ENCODE measurements at regions not wholly inside any gene's neighbourhood (a gene's known extent, or its start where the extent isn't known, plus 50 kb on each side); places are given as distances from the start of the nearest gene placed in this dataset.
"Not testable (repeated sequence)": the region's sequence is repeated elsewhere in the genome, so short reads cannot be mapped to it uniquely, and the experiment has no call there.

- H3K36me3 ChIP-seq (ENCODE audit: control insufficient read depth, insufficient read depth, low read length, severe bottlenecking): no peaks in the 10 kb centered on the region
- H3K27me3 ChIP-seq (replicated peaks; ENCODE audit: control insufficient read depth, insufficient read depth, low read length): no peaks in the 10 kb centered on the region
- peak overlapping the region; percentile 57 for H3K9ac ChIP-seq (ENCODE audit: low read length)
- H3K4me3 ChIP-seq (ENCODE audit: low read length): no peak overlapping the region
- no peaks in the 10 kb centered on the region for H3K9me3 ChIP-seq (ENCODE audit: control insufficient read depth, low read length)
- no peak for DNase-seq (ENCODE audit: low read depth)
- H3K4me1 ChIP-seq (ENCODE audit: control insufficient read depth, insufficient read depth, low read length): peaks cover 25% of the 10 kb centered on the region
Measured at GRCh38 chr22:46033256-46034200, 56.6 kb upstream of the WNT7B start.

- not testable (repeated sequence) for H3K27me3 ChIP-seq (replicated peaks; ENCODE audit: control insufficient read depth, insufficient read depth, low read length); H3K4me3 ChIP-seq (ENCODE audit: low read length); DNase-seq (ENCODE audit: low read depth)
Measured at GRCh38 chr22:46034480-46034879, 57.5 kb upstream of the WNT7B start.

GRCh38 chr22:46035380-46035741, 58.4 kb upstream of the WNT7B start:
- no peaks in the 10 kb centered on the region for H3K27me3 ChIP-seq (replicated peaks; ENCODE audit: control insufficient read depth, insufficient read depth, low read length)
- H3K4me3 ChIP-seq (ENCODE audit: low read length): peak overlapping the region; percentile 86
- no peaks in the 10 kb centered on the region for H3K9me3 ChIP-seq (ENCODE audit: control insufficient read depth, low read length)
- no peaks in the 10 kb centered on the region for H3K36me3 ChIP-seq (ENCODE audit: control insufficient read depth, insufficient read depth, low read length, severe bottlenecking)
- no peak for DNase-seq (ENCODE audit: low read depth)
- H3K9ac ChIP-seq (ENCODE audit: low read length): peak overlapping the region; percentile 92
- H3K4me1 ChIP-seq (ENCODE audit: control insufficient read depth, insufficient read depth, low read length): peaks cover 36% of the 10 kb centered on the region

More at GRCh38 chr22:46034480-46034879, 57.5 kb upstream of the WNT7B start:
- Histone ChIP-seq H3K4me1 (ENCODE audit: control insufficient read depth, insufficient read depth, low read length) (peaks cover 33% of the 10 kb centered on the region), H3K9ac (ENCODE audit: low read length) (peak overlapping the region; percentile 92)
- not testable (repeated sequence) for H3K9me3 ChIP-seq (ENCODE audit: control insufficient read depth, low read length); H3K36me3 ChIP-seq (ENCODE audit: control insufficient read depth, insufficient read depth, low read length, severe bottlenecking)

- peak; percentile 100 for DNase-seq (ENCODE audit: low read depth)
- Histone ChIP-seq H3K9ac (ENCODE audit: low read length) (peak overlapping the region; percentile 91), H3K27me3 (replicated peaks; ENCODE audit: control insufficient read depth, insufficient read depth, low read length) (no peaks in the 10 kb centered on the region), H3K9me3 (ENCODE audit: control insufficient read depth, low read length) (no peaks in the 10 kb centered on the region), H3K36me3 (ENCODE audit: control insufficient read depth, insufficient read depth, low read length, severe bottlenecking) (no peaks in the 10 kb centered on the region), H3K4me3 (ENCODE audit: low read length) (peak overlapping the region; percentile 91), H3K4me1 (ENCODE audit: control insufficient read depth, insufficient read depth, low read length) (peaks cover 36% of the 10 kb centered on the region)
Measured at GRCh38 chr22:46035742-46036557, 59.0 kb upstream of the WNT7B start.

GRCh38 chr22:46036558-46037408, 59.8 kb upstream of the WNT7B start:
- Histone ChIP-seq H3K4me1 (ENCODE audit: control insufficient read depth, insufficient read depth, low read length) (peaks cover 40% of the 10 kb centered on the region), H3K27me3 (replicated peaks; ENCODE audit: control insufficient read depth, insufficient read depth, low read length) (no peaks in the 10 kb centered on the region), H3K4me3 (ENCODE audit: low read length) (peak overlapping the region; percentile 91), H3K9me3 (ENCODE audit: control insufficient read depth, low read length) (no peaks in the 10 kb centered on the region), H3K36me3 (ENCODE audit: control insufficient read depth, insufficient read depth, low read length, severe bottlenecking) (no peaks in the 10 kb centered on the region), H3K9ac (ENCODE audit: low read length) (peak overlapping the region; percentile 91)
- DNase-seq (ENCODE audit: low read depth): no peak

- Histone ChIP-seq H3K9me3 (ENCODE audit: control insufficient read depth, low read length) (no peaks in the 10 kb centered on the region), H3K4me1 (ENCODE audit: control insufficient read depth, insufficient read depth, low read length) (peaks cover 52% of the 10 kb centered on the region), H3K27me3 (replicated peaks; ENCODE audit: control insufficient read depth, insufficient read depth, low read length) (no peaks in the 10 kb centered on the region), H3K4me3 (ENCODE audit: low read length) (no peak overlapping the region), H3K36me3 (ENCODE audit: control insufficient read depth, insufficient read depth, low read length, severe bottlenecking) (no peaks in the 10 kb centered on the region), H3K9ac (ENCODE audit: low read length) (peak overlapping the region; percentile 62)
- DNase-seq (ENCODE audit: low read depth): no peak
Measured at GRCh38 chr22:46038174-46038487, 61.2 kb upstream of the WNT7B start.

GRCh38 chr22:46038516-46039430, 61.8 kb upstream of the WNT7B start:
- H3K4me1 ChIP-seq (ENCODE audit: control insufficient read depth, insufficient read depth, low read length): peaks cover 53% of the 10 kb centered on the region
- DNase-seq (ENCODE audit: low read depth): no peak
- no peaks in the 10 kb centered on the region for H3K9me3 ChIP-seq (ENCODE audit: control insufficient read depth, low read length)
- no peaks in the 10 kb centered on the region for H3K36me3 ChIP-seq (ENCODE audit: control insufficient read depth, insufficient read depth, low read length, severe bottlenecking)
- H3K4me3 ChIP-seq (ENCODE audit: low read length): no peak overlapping the region
- peak overlapping the region; percentile 62 for H3K9ac ChIP-seq (ENCODE audit: low read length)
- H3K27me3 ChIP-seq (replicated peaks; ENCODE audit: control insufficient read depth, insufficient read depth, low read length): no peaks in the 10 kb centered on the region

GRCh38 chr22:46039535-46039934, 62.6 kb upstream of the WNT7B start:
- Histone ChIP-seq H3K4me3 (ENCODE audit: low read length) (no peak overlapping the region), H3K36me3 (ENCODE audit: control insufficient read depth, insufficient read depth, low read length, severe bottlenecking) (no peaks in the 10 kb centered on the region), H3K27me3 (replicated peaks; ENCODE audit: control insufficient read depth, insufficient read depth, low read length) (no peaks in the 10 kb centered on the region), H3K9ac (ENCODE audit: low read length) (peak overlapping the region; percentile 62), H3K4me1 (ENCODE audit: control insufficient read depth, insufficient read depth, low read length) (peaks cover 55% of the 10 kb centered on the region), H3K9me3 (ENCODE audit: control insufficient read depth, low read length) (no peaks in the 10 kb centered on the region)
- DNase-seq (ENCODE audit: low read depth): no peak

GRCh38 chr22:46040471-46041465, 63.8 kb upstream of the WNT7B start:
- Histone ChIP-seq H3K27me3 (replicated peaks; ENCODE audit: control insufficient read depth, insufficient read depth, low read length) (no peaks in the 10 kb centered on the region), H3K4me3 (ENCODE audit: low read length) (no peak overlapping the region), H3K9ac (ENCODE audit: low read length) (peak overlapping the region; percentile 44), H3K9me3 (ENCODE audit: control insufficient read depth, low read length) (no peaks in the 10 kb centered on the region), H3K4me1 (ENCODE audit: control insufficient read depth, insufficient read depth, low read length) (peaks cover 55% of the 10 kb centered on the region), H3K36me3 (ENCODE audit: control insufficient read depth, insufficient read depth, low read length, severe bottlenecking) (no peaks in the 10 kb centered on the region)
- no peak for DNase-seq (ENCODE audit: low read depth)
